ENCODE measurements at regions not wholly inside any gene's neighbourhood (a gene's known extent, or its start where the extent isn't known, plus 50 kb on each side); places are given as distances from the start of the nearest gene placed in this dataset.

- 41% methylated on average over 1 of the region's 1 CpG for WGBS
- H3K36me3 ChIP-seq (ENCODE audit: control insufficient read depth in 2 of 2, insufficient read depth in 2 of 2, low read length in 1 of 2): no peaks in the 10 kb centered on the region
Measured at GRCh38 chr21:24649691-24650090, 957.6 kb downstream of the MRPL39 start.

GRCh38 chr21:24636696-24637095 is 970.6 kb downstream of the MRPL39 start:
- H3K27me3 ChIP-seq (ENCODE audit: control insufficient read depth in 2 of 2, insufficient read depth in 1 of 2, low read length in 1 of 2): no peaks in the 10 kb centered on the region
- no peak overlapping the region for H3K4me3 ChIP-seq (ENCODE audit: low read length in 2 of 2)
- DNase-seq (ENCODE audit: low read depth in 6 of 9, low spot score in 9 of 9): no peak
- 85% methylated on average over 4 of the region's 4 CpGs for WGBS
- H3K9me3 ChIP-seq (ENCODE audit: control insufficient read depth in 2 of 2, insufficient read depth in 1 of 2, low read length in 1 of 2): no peaks in the 10 kb centered on the region
- no peaks in the 10 kb centered on the region for H3K36me3 ChIP-seq (ENCODE audit: control insufficient read depth in 2 of 2, insufficient read depth in 2 of 2, low read length in 1 of 2)
- H3K27ac ChIP-seq (ENCODE audit: low read depth in 1 of 2, low read length in 1 of 2): no peak overlapping the region
- H3K4me1 ChIP-seq (ENCODE audit: control insufficient read depth in 2 of 2, insufficient read depth in 2 of 2, low read length in 2 of 2): no peaks in the 10 kb centered on the region

More at GRCh38 chr21:24649691-24650090, 957.6 kb downstream of the MRPL39 start:
- no peak overlapping the region for H3K27ac ChIP-seq (ENCODE audit: low read depth in 1 of 2, low read length in 1 of 2)
- no peak overlapping the region for H3K4me3 ChIP-seq (ENCODE audit: low read length in 2 of 2)
- no peaks in the 10 kb centered on the region for H3K27me3 ChIP-seq (ENCODE audit: control insufficient read depth in 2 of 2, insufficient read depth in 1 of 2, low read length in 1 of 2)
- H3K4me1 ChIP-seq (ENCODE audit: control insufficient read depth in 2 of 2, insufficient read depth in 2 of 2, low read length in 2 of 2): no peaks in the 10 kb centered on the region
- no peak for DNase-seq (ENCODE audit: low read depth in 6 of 9, low spot score in 9 of 9)
- peaks cover 0 to 5% of the 10 kb centered on the region in 2 donors for H3K9me3 ChIP-seq (ENCODE audit: control insufficient read depth in 2 of 2, insufficient read depth in 1 of 2, low read length in 1 of 2)

- Histone ChIP-seq H3K27ac (ENCODE audit: low read depth in 1 of 2, low read length in 1 of 2) (no peak overlapping the region), H3K4me3 (ENCODE audit: low read length in 2 of 2) (no peak overlapping the region), H3K4me1 (ENCODE audit: control insufficient read depth in 2 of 2, insufficient read depth in 2 of 2, low read length in 2 of 2) (no peaks in the 10 kb centered on the region), H3K9me3 (ENCODE audit: control insufficient read depth in 2 of 2, insufficient read depth in 1 of 2, low read length in 1 of 2) (no peaks in the 10 kb centered on the region), H3K27me3 (ENCODE audit: control insufficient read depth in 2 of 2, insufficient read depth in 1 of 2, low read length in 1 of 2) (no peaks in the 10 kb centered on the region), H3K36me3 (ENCODE audit: control insufficient read depth in 2 of 2, insufficient read depth in 2 of 2, low read length in 1 of 2) (no peaks in the 10 kb centered on the region)
- 96% methylated on average over 3 of the region's 3 CpGs for WGBS
- no peak for DNase-seq (ENCODE audit: low read depth in 6 of 9, low spot score in 9 of 9)
Measured at GRCh38 chr21:24634749-24635148, 972.5 kb downstream of the MRPL39 start.

GRCh38 chr21:24628536-24628935 is 978.7 kb downstream of the MRPL39 start:
- Histone ChIP-seq H3K9me3 (ENCODE audit: control insufficient read depth in 2 of 2, insufficient read depth in 1 of 2, low read length in 1 of 2) (no peaks in the 10 kb centered on the region), H3K4me3 (ENCODE audit: low read length in 2 of 2) (no peak overlapping the region), H3K27me3 (ENCODE audit: control insufficient read depth in 2 of 2, insufficient read depth in 1 of 2, low read length in 1 of 2) (no peaks in the 10 kb centered on the region), H3K4me1 (ENCODE audit: control insufficient read depth in 2 of 2, insufficient read depth in 2 of 2, low read length in 2 of 2) (no peaks in the 10 kb centered on the region), H3K36me3 (ENCODE audit: control insufficient read depth in 2 of 2, insufficient read depth in 2 of 2, low read length in 1 of 2) (no peaks in the 10 kb centered on the region), H3K27ac (ENCODE audit: low read depth in 1 of 2, low read length in 1 of 2) (no peak overlapping the region)
- WGBS: 76% methylated on average over 1 of the region's 1 CpG
- DNase-seq (ENCODE audit: low read depth in 6 of 9, low spot score in 9 of 9): no peak

GRCh38 chr21:24628046-24628445 is 979.2 kb downstream of the MRPL39 start:
- Histone ChIP-seq H3K27ac (ENCODE audit: low read depth in 1 of 2, low read length in 1 of 2) (no peak overlapping the region), H3K9me3 (ENCODE audit: control insufficient read depth in 2 of 2, insufficient read depth in 1 of 2, low read length in 1 of 2) (no peaks in the 10 kb centered on the region), H3K4me1 (ENCODE audit: control insufficient read depth in 2 of 2, insufficient read depth in 2 of 2, low read length in 2 of 2) (no peaks in the 10 kb centered on the region), H3K4me3 (ENCODE audit: low read length in 2 of 2) (no peak overlapping the region), H3K36me3 (ENCODE audit: control insufficient read depth in 2 of 2, insufficient read depth in 2 of 2, low read length in 1 of 2) (no peaks in the 10 kb centered on the region), H3K27me3 (ENCODE audit: control insufficient read depth in 2 of 2, insufficient read depth in 1 of 2, low read length in 1 of 2) (no peaks in the 10 kb centered on the region)
- DNase-seq (ENCODE audit: low read depth in 6 of 9, low spot score in 9 of 9): no peak

- Histone ChIP-seq H3K36me3 (ENCODE audit: control insufficient read depth in 2 of 2, insufficient read depth in 2 of 2, low read length in 1 of 2) (no peaks in the 10 kb centered on the region), H3K9me3 (ENCODE audit: control insufficient read depth in 2 of 2, insufficient read depth in 1 of 2, low read length in 1 of 2) (peaks cover 0 to 7% of the 10 kb centered on the region in 2 donors), H3K4me3 (ENCODE audit: low read length in 2 of 2) (no peak overlapping the region), H3K27me3 (ENCODE audit: control insufficient read depth in 2 of 2, insufficient read depth in 1 of 2, low read length in 1 of 2) (no peaks in the 10 kb centered on the region), H3K4me1 (ENCODE audit: control insufficient read depth in 2 of 2, insufficient read depth in 2 of 2, low read length in 2 of 2) (no peaks in the 10 kb centered on the region), H3K27ac (ENCODE audit: low read depth in 1 of 2, low read length in 1 of 2) (no peak overlapping the region)
- DNase-seq (ENCODE audit: low read depth in 6 of 9, low spot score in 9 of 9): no peak
- WGBS: 81% methylated on average over 2 of the region's 2 CpGs
Measured at GRCh38 chr21:24617819-24618218, 989.5 kb downstream of the MRPL39 start.

GRCh38 chr21:24594082-24594481 is 1013.2 kb downstream of the MRPL39 start:
- Histone ChIP-seq H3K4me1 (ENCODE audit: control insufficient read depth in 2 of 2, insufficient read depth in 2 of 2, low read length in 2 of 2) (no peaks in the 10 kb centered on the region), H3K27ac (ENCODE audit: low read depth in 1 of 2, low read length in 1 of 2) (no peak overlapping the region), H3K4me3 (ENCODE audit: low read length in 2 of 2) (no peak overlapping the region), H3K36me3 (ENCODE audit: control insufficient read depth in 2 of 2, insufficient read depth in 2 of 2, low read length in 1 of 2) (no peaks in the 10 kb centered on the region), H3K27me3 (ENCODE audit: control insufficient read depth in 2 of 2, insufficient read depth in 1 of 2, low read length in 1 of 2) (no peaks in the 10 kb centered on the region), H3K9me3 (ENCODE audit: control insufficient read depth in 2 of 2, insufficient read depth in 1 of 2, low read length in 1 of 2) (no peaks in the 10 kb centered on the region)
- DNase-seq (ENCODE audit: low read depth in 6 of 9, low spot score in 9 of 9): no peak
- WGBS: 93% methylated on average over 3 of the region's 3 CpGs

- Histone ChIP-seq H3K36me3 (ENCODE audit: control insufficient read depth in 2 of 2, insufficient read depth in 2 of 2, low read length in 1 of 2) (no peaks in the 10 kb centered on the region), H3K4me3 (ENCODE audit: low read length in 2 of 2) (no peak overlapping the region), H3K27me3 (ENCODE audit: control insufficient read depth in 2 of 2, insufficient read depth in 1 of 2, low read length in 1 of 2) (no peaks in the 10 kb centered on the region), H3K27ac (ENCODE audit: low read depth in 1 of 2, low read length in 1 of 2) (no peak overlapping the region), H3K9me3 (ENCODE audit: control insufficient read depth in 2 of 2, insufficient read depth in 1 of 2, low read length in 1 of 2) (peaks cover 0 to 5% of the 10 kb centered on the region in 2 donors), H3K4me1 (ENCODE audit: control insufficient read depth in 2 of 2, insufficient read depth in 2 of 2, low read length in 2 of 2) (no peaks in the 10 kb centered on the region)
- 85% methylated on average over 3 of the region's 3 CpGs for WGBS
- no peak for DNase-seq (ENCODE audit: low read depth in 6 of 9, low spot score in 9 of 9)
Measured at GRCh38 chr21:24590261-24590660, 1017.0 kb downstream of the MRPL39 start.

- Histone ChIP-seq H3K36me3 (ENCODE audit: control insufficient read depth in 2 of 2, insufficient read depth in 2 of 2, low read length in 1 of 2) (no peaks in the 10 kb centered on the region), H3K27ac (ENCODE audit: low read depth in 1 of 2, low read length in 1 of 2) (no peak overlapping the region), H3K9me3 (ENCODE audit: control insufficient read depth in 2 of 2, insufficient read depth in 1 of 2, low read length in 1 of 2) (peaks cover 0 to 5% of the 10 kb centered on the region in 2 donors), H3K4me3 (ENCODE audit: low read length in 2 of 2) (no peak overlapping the region), H3K27me3 (ENCODE audit: control insufficient read depth in 2 of 2, insufficient read depth in 1 of 2, low read length in 1 of 2) (no peaks in the 10 kb centered on the region), H3K4me1 (ENCODE audit: control insufficient read depth in 2 of 2, insufficient read depth in 2 of 2, low read length in 2 of 2) (no peaks in the 10 kb centered on the region)
- DNase-seq (ENCODE audit: low read depth in 6 of 9, low spot score in 9 of 9): no peak
Measured at GRCh38 chr21:24583473-24583872, 1023.8 kb downstream of the MRPL39 start.

- H3K27me3 ChIP-seq (ENCODE audit: control insufficient read depth in 2 of 2, insufficient read depth in 1 of 2, low read length in 1 of 2): no peaks in the 10 kb centered on the region
- H3K9me3 ChIP-seq (ENCODE audit: control insufficient read depth in 2 of 2, insufficient read depth in 1 of 2, low read length in 1 of 2): no peaks in the 10 kb centered on the region
- H3K27ac ChIP-seq (ENCODE audit: low read depth in 1 of 2, low read length in 1 of 2): no peak overlapping the region
- H3K36me3 ChIP-seq (ENCODE audit: control insufficient read depth in 2 of 2, insufficient read depth in 2 of 2, low read length in 1 of 2): no peaks in the 10 kb centered on the region
- 89% methylated on average over 2 of the region's 2 CpGs for WGBS
- no peaks in the 10 kb centered on the region for H3K4me1 ChIP-seq (ENCODE audit: control insufficient read depth in 2 of 2, insufficient read depth in 2 of 2, low read length in 2 of 2)
- H3K4me3 ChIP-seq (ENCODE audit: low read length in 2 of 2): no peak overlapping the region
- DNase-seq (ENCODE audit: low read depth in 6 of 9, low spot score in 9 of 9): no peak
Measured at GRCh38 chr21:24577301-24577700, 1030.0 kb downstream of the MRPL39 start.
